ENCODE measurements at regions not wholly inside any gene's neighbourhood (a gene's known extent, or its start where the extent isn't known, plus 50 kb on each side); places are given as distances from the start of the nearest gene placed in this dataset.
A peak's percentile ranks its signal among the peaks of the same experiment; 100 is the strongest.

GRCh38 chr11:104337273-104337672, 173.3 kb upstream of the PDGFD start:
- in situ Hi-C loops (cut with MboI; ENCODE audit: low sequenced_read_pairs in 4 of 4): no loop called here
- Histone ChIP-seq H3K27me3 (no peaks in the 10 kb centered on the region), H3K36me3 (no peaks in the 10 kb centered on the region), H3K9me3 (no peaks in the 10 kb centered on the region), H3K4me1 (no peaks in the 10 kb centered on the region), H3K4me3 (no peak overlapping the region), H3K27ac (no peak overlapping the region)
- peak in 1 of 2 donors; percentile 41 for ATAC-seq
- DNase-seq: no peak
- TF ChIP-seq CTCF (IDR thresholded peaks at IDR 0.05 in 4 of 5, conservative IDR thresholded peaks at IDR 0.05 in 1 of 5) (no peak), POLR2A (IDR thresholded peaks at IDR 0.05) (no peak)
- intact Hi-C loops (cut with DNase I; ENCODE audit: low total_unique reads): no loop called here

GRCh38 chr11:104333977-104334376, 170.0 kb upstream of the PDGFD start:
- ATAC-seq (no peak), DNase-seq (no peak)
- H3K36me3 ChIP-seq: no peaks in the 10 kb centered on the region
- in situ Hi-C loops (cut with MboI; ENCODE audit: low sequenced_read_pairs in 4 of 4): no loop called here
- H3K27ac ChIP-seq: no peak overlapping the region
- no peaks in the 10 kb centered on the region for H3K9me3 ChIP-seq
- TF ChIP-seq POLR2A (IDR thresholded peaks at IDR 0.05) (no peak), CTCF (IDR thresholded peaks at IDR 0.05 in 4 of 5, conservative IDR thresholded peaks at IDR 0.05 in 1 of 5) (no peak)
- intact Hi-C loops (cut with DNase I; ENCODE audit: low total_unique reads): no loop called here
- H3K4me1 ChIP-seq: no peaks in the 10 kb centered on the region
- H3K4me3 ChIP-seq: no peak overlapping the region
- no peaks in the 10 kb centered on the region for H3K27me3 ChIP-seq

- H3K4me3 ChIP-seq: no peak overlapping the region
- no peak overlapping the region for H3K27ac ChIP-seq
- H3K36me3 ChIP-seq: no peaks in the 10 kb centered on the region
- DNase-seq (no peak), ATAC-seq (no peak)
- no peaks in the 10 kb centered on the region for H3K27me3 ChIP-seq
- in situ Hi-C loops (cut with MboI; ENCODE audit: low sequenced_read_pairs in 4 of 4) (no loop called here), intact Hi-C loops (cut with DNase I; ENCODE audit: low total_unique reads) (no loop called here)
- no peaks in the 10 kb centered on the region for H3K9me3 ChIP-seq
- TF ChIP-seq CTCF (IDR thresholded peaks at IDR 0.05 in 4 of 5, conservative IDR thresholded peaks at IDR 0.05 in 1 of 5): no peak
- TF ChIP-seq POLR2A (IDR thresholded peaks at IDR 0.05): no peak
- no peaks in the 10 kb centered on the region for H3K4me1 ChIP-seq
Observed at GRCh38 chr11:104332110-104332509, 168.2 kb upstream of the PDGFD start.

- intact Hi-C loops (cut with DNase I; ENCODE audit: low total_unique reads): no loop called here
- Histone ChIP-seq H3K4me1 (no peaks in the 10 kb centered on the region), H3K36me3 (no peaks in the 10 kb centered on the region), H3K4me3 (no peak overlapping the region), H3K9me3 (no peaks in the 10 kb centered on the region), H3K27ac (no peak overlapping the region), H3K27me3 (no peaks in the 10 kb centered on the region)
- ATAC-seq: no peak
- TF ChIP-seq CTCF (IDR thresholded peaks at IDR 0.05 in 4 of 5, conservative IDR thresholded peaks at IDR 0.05 in 1 of 5) (no peak), POLR2A (IDR thresholded peaks at IDR 0.05) (no peak)
- no peak for DNase-seq
- in situ Hi-C loops (cut with MboI; ENCODE audit: low sequenced_read_pairs in 4 of 4): no loop called here
Observed at GRCh38 chr11:104329078-104329665, 165.2 kb upstream of the PDGFD start.

GRCh38 chr11:104328512-104328907, 164.6 kb upstream of the PDGFD start:
- intact Hi-C loops (cut with DNase I; ENCODE audit: low total_unique reads) (no loop called here), in situ Hi-C loops (cut with MboI; ENCODE audit: low sequenced_read_pairs in 4 of 4) (no loop called here)
- no peak overlapping the region for H3K27ac ChIP-seq
- no peaks in the 10 kb centered on the region for H3K9me3 ChIP-seq
- ATAC-seq (no peak), DNase-seq (no peak)
- H3K36me3 ChIP-seq: no peaks in the 10 kb centered on the region
- no peaks in the 10 kb centered on the region for H3K27me3 ChIP-seq
- no peaks in the 10 kb centered on the region for H3K4me1 ChIP-seq
- H3K4me3 ChIP-seq: no peak overlapping the region
- TF ChIP-seq CTCF (IDR thresholded peaks at IDR 0.05 in 4 of 5, conservative IDR thresholded peaks at IDR 0.05 in 1 of 5) (no peak), POLR2A (IDR thresholded peaks at IDR 0.05) (no peak)
